Smooth muscle cell (in vitro differentiated cells): ENCODE measurements at regions not wholly inside any gene's neighbourhood (a gene's known extent, or its start where the extent isn't known, plus 50 kb on each side); places are given as distances from the start of the nearest gene placed in this dataset.

Source experiments
- DNase-seq: peaks from one replicate; lab custom pipeline; 2025; ENCODE audit not compliant: unreplicated experiment; lab: John Stamatoyannopoulos, UW
- H2AFZ ChIP-seq: fragments of 200-600 bp; sonication (generic); 2 replicates; pipeline ENCODE4 v1.6.0; 2016; ENCODE audit warnings: antibody characterized with exemption, low read depth, mild to moderate bottlenecking
- H3F3A ChIP-seq: fragments of 200-600 bp; sonication (generic); 2 replicates; pipeline ENCODE4 v1.6.0; 2017; ENCODE audit warnings: antibody characterized with exemption, low read depth
- H3K27ac ChIP-seq: fragments of 200-600 bp; sonication (generic); 2 replicates; pipeline ENCODE4 v1.5.1; 2016; ENCODE audit warnings: low read depth, mild to moderate bottlenecking
- H3K27me3 ChIP-seq: fragments of 200-600 bp; sonication (generic); 2 replicates; pipeline ENCODE4 v1.6.1; 2016; ENCODE audit warnings: low read depth, mild to moderate bottlenecking
- H3K36me3 ChIP-seq: fragments of 200-600 bp; sonication (generic); 2 replicates; pipeline ENCODE4 v1.5.1; 2016; ENCODE audit warnings: low read depth
- H3K4me1 ChIP-seq: fragments of 200-600 bp; sonication (generic); 2 replicates; pipeline ENCODE4 v1.5.1; 2016; ENCODE audit warnings: low read depth
- H3K4me2 ChIP-seq: fragments of 200-600 bp; sonication (generic); 2 replicates; pipeline ENCODE4 v1.6.0; 2016; ENCODE audit warnings: mild to moderate bottlenecking
- H3K4me3 ChIP-seq: fragments of 200-600 bp; sonication (generic); 2 replicates; pipeline ENCODE4 v1.5.1; 2016; ENCODE audit warnings: mild to moderate bottlenecking
- H3K79me2 ChIP-seq: fragments of 200-600 bp; sonication (generic); 2 replicates; pipeline ENCODE4 v1.6.0; 2016; ENCODE audit warnings: low read depth, mild to moderate bottlenecking
- H3K9ac ChIP-seq: fragments of 200-600 bp; sonication (generic); 2 replicates; pipeline ENCODE4 v1.6.0; 2016; ENCODE audit warnings: low read depth
- H3K9me3 ChIP-seq: fragments of 200-600 bp; sonication (generic); replicated peaks from 2 replicates; pipeline ENCODE4 v1.5.1; 2016; ENCODE audit warnings: low read depth
- H4K20me1 ChIP-seq: fragments of 200-600 bp; sonication (generic); 2 replicates; pipeline ENCODE4 v1.6.0; 2016; ENCODE audit warnings: low read depth
- CTCF ChIP-seq: fragments of 200-600 bp; sonication (generic); IDR thresholded peaks from 2 replicates; pipeline ENCODE4 v1.5.1; 2017; ENCODE audit warnings: borderline replicate concordance, mild to moderate bottlenecking, antibody characterized with exemption; ENCODE audit not compliant: insufficient read depth, poor library complexity, severe bottlenecking
- WGBS: methylation state at CpG from one replicate; pipeline ENCODE4 v1.1.7; 2016; ENCODE audit warnings: low lambda C conversion rate; 5-methylcytosine and 5-hydroxymethylcytosine counted together

DNA sequence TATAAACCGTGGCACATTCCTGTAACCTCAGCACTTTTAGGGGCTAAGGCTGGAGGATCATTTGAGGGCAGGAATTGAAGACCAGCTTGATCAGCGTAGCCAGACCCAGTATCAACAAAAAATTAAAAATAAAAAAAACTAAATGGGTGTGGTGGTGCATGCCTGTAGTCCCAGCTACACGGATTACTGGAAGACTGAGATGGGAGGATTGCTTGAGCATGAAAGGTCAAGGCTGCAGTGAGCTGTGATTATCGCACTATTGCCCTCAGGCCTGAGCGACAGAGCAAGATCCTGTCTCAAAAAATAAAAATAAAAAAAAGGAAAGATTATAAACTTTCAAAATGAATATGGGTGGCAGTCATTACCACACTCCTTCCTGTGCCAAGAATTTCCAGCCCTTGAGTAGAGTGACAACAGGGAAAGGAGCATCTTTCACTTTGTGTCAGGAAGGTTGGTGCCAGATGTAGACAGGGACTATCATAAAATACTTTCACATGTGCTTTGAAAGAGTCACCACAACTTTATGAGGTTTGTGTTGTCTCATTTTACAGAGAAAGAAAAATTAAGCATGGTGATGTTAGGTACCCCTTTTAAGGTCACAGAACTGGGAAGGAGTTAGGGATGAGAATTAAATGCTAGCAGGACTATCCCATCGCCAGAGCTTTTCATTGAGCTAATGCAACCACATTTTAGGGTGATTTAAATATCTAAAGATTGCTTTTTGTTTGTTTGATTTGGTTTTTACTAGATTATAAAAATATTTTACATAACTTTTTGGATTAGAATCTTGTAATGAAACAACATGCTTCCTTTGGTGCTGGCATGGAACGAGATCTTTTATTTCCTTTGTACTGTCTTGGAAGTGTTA, 1617.4 kb upstream of the ACVR2A start:
- Histone ChIP-seq H3K27ac (no peak overlapping the region), H3K4me2 (no peak overlapping the region), H3K79me2 (no peaks in the 10 kb centered on the region), H3K9me3 (no peaks in the 10 kb centered on the region), H3K36me3 (no peaks in the 10 kb centered on the region), H3K27me3 (no peaks in the 10 kb centered on the region), H3F3A (no peaks in the 10 kb centered on the region), H3K9ac (no peak overlapping the region), H3K4me3 (no peak overlapping the region), H2AFZ (no peak overlapping the region), H4K20me1 (no peaks in the 10 kb centered on the region), H3K4me1 (no peaks in the 10 kb centered on the region)
- no peak for DNase-seq
- 91% methylated on average over 7 of the region's 7 CpGs for WGBS
- no peak for TF ChIP-seq CTCF

DNA sequence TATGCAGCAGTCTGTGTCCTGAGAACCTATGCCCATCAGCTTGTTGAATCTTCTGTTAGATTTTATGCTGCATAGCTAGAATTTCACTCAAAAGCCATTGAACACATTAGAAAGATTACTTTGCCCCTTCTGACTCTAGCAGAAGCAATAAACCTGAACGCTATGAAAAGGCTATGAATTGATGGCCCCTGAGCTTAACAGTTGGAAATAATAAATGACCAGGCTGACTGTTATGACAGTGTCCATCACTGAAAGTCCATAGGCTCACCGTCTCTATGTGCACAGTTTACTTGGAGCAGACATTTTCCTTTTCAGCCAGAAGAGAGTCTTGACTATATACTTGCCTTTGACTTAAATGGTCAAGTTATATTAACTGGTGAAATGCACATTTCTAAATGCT, 1618.8 kb upstream of the ACVR2A start:
- no peak overlapping the region for H3K4me3 ChIP-seq
- no peak overlapping the region for H2AFZ ChIP-seq
- WGBS: 97% methylated on average over 2 of the region's 2 CpGs
- no peak overlapping the region for H3K4me2 ChIP-seq
- H3K79me2 ChIP-seq: no peaks in the 10 kb centered on the region
- no peak overlapping the region for H3K9ac ChIP-seq
- DNase-seq: no peak
- H3K27me3 ChIP-seq: no peaks in the 10 kb centered on the region
- no peaks in the 10 kb centered on the region for H4K20me1 ChIP-seq
- H3K27ac ChIP-seq: no peak overlapping the region
- no peaks in the 10 kb centered on the region for H3K36me3 ChIP-seq
- TF ChIP-seq CTCF: no peak
- H3K4me1 ChIP-seq: no peaks in the 10 kb centered on the region
- no peaks in the 10 kb centered on the region for H3F3A ChIP-seq
- H3K9me3 ChIP-seq: no peaks in the 10 kb centered on the region

DNA sequence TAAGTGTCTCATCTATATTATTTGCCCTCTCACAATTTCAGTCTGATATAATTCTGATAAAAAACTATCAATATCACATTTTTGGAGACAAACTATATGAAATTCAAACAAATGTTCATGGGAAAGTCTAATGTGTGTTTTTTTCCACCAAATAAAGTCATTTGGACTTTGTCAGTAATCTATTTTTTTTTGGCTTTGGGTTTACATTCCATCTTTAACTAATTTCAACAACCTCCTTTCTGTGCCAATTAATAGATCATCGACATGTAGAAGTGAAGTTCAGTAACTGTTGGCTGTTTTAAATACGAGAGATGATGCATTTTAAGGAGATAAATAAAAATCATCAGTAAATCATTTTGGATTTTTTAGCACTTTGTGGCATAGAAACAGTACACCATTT, 1623.0 kb upstream of the ACVR2A start:
- WGBS: 94% methylated on average over 2 of the region's 2 CpGs
- TF ChIP-seq CTCF: no peak
- Histone ChIP-seq H3K4me1 (no peaks in the 10 kb centered on the region), H3K79me2 (no peaks in the 10 kb centered on the region), H3K4me3 (no peak overlapping the region), H3K4me2 (no peak overlapping the region), H3K36me3 (no peaks in the 10 kb centered on the region), H2AFZ (no peak overlapping the region), H3K27ac (no peak overlapping the region), H4K20me1 (no peaks in the 10 kb centered on the region), H3K9me3 (no peaks in the 10 kb centered on the region), H3F3A (no peaks in the 10 kb centered on the region), H3K27me3 (no peaks in the 10 kb centered on the region), H3K9ac (no peak overlapping the region)
- DNase-seq: no peak

DNA sequence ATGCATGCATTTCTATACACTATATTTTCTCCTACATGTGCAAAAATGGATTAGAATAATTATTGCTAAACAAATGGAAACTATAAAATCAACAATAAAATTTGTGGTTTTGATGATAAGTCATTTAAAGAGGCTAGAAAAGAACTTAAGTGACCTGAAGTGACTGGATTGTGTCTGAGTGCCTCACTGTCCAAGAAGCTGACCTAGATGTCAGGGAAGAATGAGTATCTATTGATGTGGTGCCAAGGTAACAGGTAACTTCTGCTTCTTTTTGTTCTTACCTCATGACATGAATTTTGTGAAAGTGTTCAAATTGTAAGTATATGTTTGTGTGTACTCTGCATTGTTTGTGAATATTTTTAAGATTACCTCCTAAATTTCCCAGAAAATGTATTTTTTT, 1623.9 kb upstream of the ACVR2A start:
- Histone ChIP-seq H3F3A (no peaks in the 10 kb centered on the region), H3K4me2 (no peak overlapping the region), H3K4me3 (no peak overlapping the region), H3K9me3 (no peaks in the 10 kb centered on the region), H4K20me1 (no peaks in the 10 kb centered on the region), H2AFZ (no peak overlapping the region), H3K27me3 (no peaks in the 10 kb centered on the region), H3K79me2 (no peaks in the 10 kb centered on the region), H3K4me1 (no peaks in the 10 kb centered on the region), H3K27ac (no peak overlapping the region), H3K9ac (no peak overlapping the region), H3K36me3 (no peaks in the 10 kb centered on the region)
- no peak for DNase-seq
- TF ChIP-seq CTCF: no peak
